GM12878 (cell line): ENCODE measurements at regions not wholly inside any gene's neighbourhood (a gene's known extent, or its start where the extent isn't known, plus 50 kb on each side); places are given as distances from the start of the nearest gene placed in this dataset.

Experiments
- ATAC-seq: fragments of 200-7000 bp; cut with Tn5 transposase; 3 replicates; pipeline ENCODE4 v1.9.1; 2020; ENCODE audit warnings: mild to moderate bottlenecking, moderate library complexity
- BruUV-seq: library from RNA; stranded (reverse); fragments of 400-500 nt; replicated peaks from 2 replicates; lab custom pipeline; 2021; lab: Mats Ljungman, UMichigan
- CTCF ChIA-PET: fragments of 300-600 bp; sonication (Branson Sonifier 250); formaldehyde crosslinking; extraction: SDS; loops from one replicate; lab custom pipeline; 2021; ENCODE audit warnings: inconsistent platforms; lab: Yijun Ruan, JAX
- POLR2A ChIA-PET: fragments of 350-600 bp; formaldehyde crosslinking; extraction: SDS; loops from one replicate; lab custom pipeline; 2021; ENCODE audit warnings: inconsistent platforms; lab: Charles Lee
- RAD21 ChIA-PET: fragments of 300-600 bp; sonication (Branson Sonifier 250); formaldehyde crosslinking; loops from one replicate; lab custom pipeline; 2023; ENCODE audit warnings: antibody characterized with exemption; ENCODE audit not compliant: unreplicated experiment; lab: Charles Lee
- SMC1A ChIA-PET: fragments of 300-600 bp; sonication (Branson Sonifier 250); formaldehyde crosslinking; loops from one replicate; lab custom pipeline; 2023; ENCODE audit not compliant: unreplicated experiment, uncharacterized antibody; lab: Charles Lee
- DNase-seq: peaks from one replicate; pipeline ENCODE4 v3.0.0-alpha.2; 2011; ENCODE audit warnings: low read depth, low spot score
- FAIRE-seq: peaks from 3 replicates; lab custom pipeline; 2011; peaks lifted over from hg19 to GRCh38; lab: Jason Lieb, UNC
- H2AFZ ChIP-seq: 2 replicates; pipeline ENCODE4 v1.6.0; 2011; ENCODE audit warnings: low read depth, low read length, control low read depth; ENCODE audit not compliant: control insufficient read depth
- H3K27ac ChIP-seq: 2 replicates; pipeline ENCODE4 v1.5.1; 2011; ENCODE audit warnings: control low read depth; ENCODE audit not compliant: control insufficient read depth, insufficient read depth
- H3K27me3 ChIP-seq, 2 experiments: replicated peaks in 1 of 2; 2 replicates each; pipeline versions ENCODE4 v1.6.0 to v1.6.1; 2011; ENCODE audit warnings: low read length in 1 of 2; ENCODE audit not compliant: control insufficient read depth in 2 of 2, insufficient read depth in 2 of 2
- H3K36me3 ChIP-seq, 2 experiments: 2 replicates each; pipeline ENCODE4 v1.5.1; 2011; ENCODE audit warnings: low read length in 1 of 2; ENCODE audit not compliant: control insufficient read depth in 2 of 2, insufficient read depth in 2 of 2
- H3K4me1 ChIP-seq: 2 replicates; pipeline ENCODE4 v1.6.1; 2011; ENCODE audit warnings: mild to moderate bottlenecking, low read length, moderate library complexity, mixed read lengths; ENCODE audit not compliant: control insufficient read depth, insufficient read depth
- H3K4me2 ChIP-seq: 2 replicates; pipeline ENCODE4 v1.6.0; 2011; ENCODE audit warnings: control low read depth; ENCODE audit not compliant: control insufficient read depth, insufficient read depth
- H3K4me3 ChIP-seq: fragments of 200-600 bp; sonication (generic); 2 replicates; pipeline ENCODE4 v1.5.1; 2016
- H3K79me2 ChIP-seq: 2 replicates; pipeline ENCODE4 v1.6.0; 2011; ENCODE audit warnings: low read length; ENCODE audit not compliant: control insufficient read depth, insufficient read depth
- H3K9ac ChIP-seq: 2 replicates; pipeline ENCODE4 v1.8.0; 2011; ENCODE audit warnings: low read length, control low read depth, mixed read lengths; ENCODE audit not compliant: control insufficient read depth, insufficient read depth
- H3K9me3 ChIP-seq: replicated peaks from 3 replicates; pipeline ENCODE4 v1.5.1; 2011; ENCODE audit warnings: mild to moderate bottlenecking, low read length; ENCODE audit not compliant: control insufficient read depth, insufficient read depth
- H4K20me1 ChIP-seq: 2 replicates; pipeline ENCODE4 v1.6.0; 2011; ENCODE audit not compliant: control insufficient read depth, insufficient read depth
- CTCF ChIP-seq, 3 experiments: IDR thresholded peaks in 2 of 3; conservative IDR thresholded peaks in 1 of 3; 2 replicates each; pipeline ENCODE4 v1.5.1; 2011; ENCODE audit warnings: low read depth in 3 of 3, low read length in 3 of 3, mild to moderate bottlenecking in 3 of 3, control low read depth in 2 of 3, moderate library complexity in 2 of 3, inconsistent platforms in 1 of 3, mixed read lengths in 1 of 3; ENCODE audit not compliant: control insufficient read depth in 2 of 3, insufficient read depth in 1 of 3; ENCODE audit errors: extremely low read depth in 1 of 3
- DPF2 ChIP-seq: fragments of 450-650 bp; IDR thresholded peaks from 2 replicates; pipeline ENCODE4 v1.6.1; 2017; ENCODE audit warnings: mild to moderate bottlenecking
- E2F8 ChIP-seq: fragments of 450-650 bp; IDR thresholded peaks from 2 replicates; pipeline ENCODE4 v1.6.1; 2018; ENCODE audit warnings: mild to moderate bottlenecking, low read depth, moderate library complexity; ENCODE audit not compliant: partially characterized antibody
- EED ChIP-seq: sonication (generic); IDR thresholded peaks from 2 replicates; pipeline ENCODE4 v1.6.1; 2016; ENCODE audit warnings: antibody characterized with exemption, low read depth
- FOS ChIP-seq: IDR thresholded peaks from 3 replicates; pipeline ENCODE4 v1.6.1; 2011; ENCODE audit warnings: borderline replicate concordance; ENCODE audit not compliant: insufficient read length; ENCODE audit errors: extremely low read depth
- IKZF2 ChIP-seq, 2 experiments: fragments of 450-650 bp; IDR thresholded peaks; 2 replicates each; pipeline ENCODE4 v1.6.1; 2017; ENCODE audit warnings: mild to moderate bottlenecking in 2 of 2, moderate library complexity in 2 of 2
- MYB ChIP-seq: fragments of 150-350 bp; IDR thresholded peaks from 2 replicates; pipeline ENCODE4 v1.6.1; 2014; ENCODE audit warnings: mild to moderate bottlenecking, low read depth, low read length, borderline replicate concordance
- NFIC ChIP-seq: IDR thresholded peaks from 2 replicates; pipeline ENCODE4 v1.6.1; 2012; ENCODE audit warnings: low read depth, mild to moderate bottlenecking, inconsistent platforms, low read length, moderate library complexity
- NFXL1 ChIP-seq: fragments of 450-650 bp; IDR thresholded peaks from 2 replicates; pipeline ENCODE4 v1.6.1; 2017; ENCODE audit warnings: antibody characterized with exemption, mild to moderate bottlenecking, borderline replicate concordance
- POLR2A ChIP-seq: IDR thresholded peaks from 2 replicates; pipeline ENCODE4 v1.6.1; 2011; ENCODE audit warnings: low read depth, mild to moderate bottlenecking, low read length
- RELA ChIP-seq: fragments of 450-650 bp; IDR thresholded peaks from 2 replicates; pipeline ENCODE4 v1.8.0; 2014; ENCODE audit warnings: borderline replicate concordance; ENCODE audit not compliant: partially characterized antibody
- SIX5 ChIP-seq: IDR thresholded peaks from 2 replicates; pipeline ENCODE4 v1.6.1; 2011; ENCODE audit warnings: mild to moderate bottlenecking, low read depth, low read length, moderate library complexity; ENCODE audit not compliant: severe bottlenecking
- SMC3 ChIP-seq: IDR thresholded peaks from 2 replicates; pipeline ENCODE4 v1.6.1; 2011; ENCODE audit warnings: low read length, improper control_type of control experiment, borderline replicate concordance
- SP1 ChIP-seq: IDR thresholded peaks from one replicate; pipeline ENCODE4 v1.6.1; 2011; ENCODE audit warnings: low read depth, low read length
- STAT3 ChIP-seq: IDR thresholded peaks from 2 replicates; pipeline ENCODE4 v1.6.1; 2011; ENCODE audit warnings: low read depth, low read length, improper control_type of control experiment
- ZBED1 ChIP-seq: IDR thresholded peaks from 2 replicates; pipeline ENCODE4 v1.6.1; 2016; ENCODE audit warnings: borderline replicate concordance
- ZNF274 ChIP-seq: IDR thresholded peaks from one replicate; pipeline ENCODE4 v1.8.0; 2011; ENCODE audit not compliant: insufficient read length, insufficient read depth
- ZNF592 ChIP-seq: fragments of 450-650 bp; IDR thresholded peaks from 2 replicates; pipeline ENCODE4 v1.6.1; 2017; ENCODE audit warnings: mild to moderate bottlenecking, moderate library complexity
- WGBS: methylation state at CpG from one replicate; pipeline ENCODE4 v1.1.6; 2016; ENCODE audit warnings: low lambda C conversion rate; ENCODE audit not compliant: insufficient replicate concordance, insufficient coverage; ENCODE audit errors: missing lambda C conversion rate; 5-methylcytosine and 5-hydroxymethylcytosine counted together
- in situ Hi-C: fragments of 300-500 bp; cut with MboI; formaldehyde crosslinking; loops from 9 replicates; pipeline ENCODE4 v1.14.3; 2018; ENCODE audit warnings: mixed read lengths
- intact Hi-C: fragments of 100-400 bp; cut with micrococcal nuclease; formaldehyde crosslinking; loops from one replicate; pipeline ENCODE4 v1.14.2; 2022; ENCODE audit not compliant: unreplicated experiment

DNA sequence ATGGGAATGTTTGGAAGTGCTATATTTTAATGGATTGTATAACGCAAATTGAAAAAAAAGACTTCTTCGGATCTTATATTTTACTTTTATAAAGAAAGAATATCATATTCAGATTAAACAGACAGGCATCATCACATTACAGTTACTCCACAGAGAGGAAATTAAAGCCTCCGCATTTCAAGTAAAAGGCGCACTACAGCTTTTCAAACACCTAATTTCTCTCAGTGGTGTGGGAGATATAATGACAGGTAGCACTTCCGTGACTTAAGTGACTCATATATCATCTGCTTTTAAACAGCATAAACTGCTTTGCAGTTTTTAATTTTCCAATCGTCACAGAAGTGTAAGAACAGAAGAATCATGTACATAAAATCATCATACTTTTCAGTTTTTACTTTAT is 751.4 kb downstream of the FSCB start:
- Histone ChIP-seq H3K79me2 (no peaks in the 10 kb centered on the region), H3K4me3 (no peak overlapping the region), H3K4me2 (no peak overlapping the region), H3K27ac (no peak overlapping the region), H3K27me3 (no peaks in the 10 kb centered on the region), H3K4me1 (no peaks in the 10 kb centered on the region), H2AFZ (no peak overlapping the region), H3K9ac (no peak overlapping the region), H3K36me3 (no peaks in the 10 kb centered on the region), H4K20me1 (no peaks in the 10 kb centered on the region), H3K9me3 (no peaks in the 10 kb centered on the region)
- in situ Hi-C loops: no loop called here
- ChIA-PET RAD21 (no interaction called here), POLR2A (no interaction called here), SMC1A (no interaction called here), CTCF (no interaction called here)
- TF ChIP-seq STAT3 (no peak), NFXL1 (no peak), SIX5 (no peak), SMC3 (no peak), RELA (no peak), POLR2A (no peak), FOS (no peak), ZBED1 (no peak), MYB (no peak), IKZF2 (IDR thresholded peaks at IDR 0.05) (no peak), NFIC (no peak), ZNF592 (no peak), EED (no peak), DPF2 (no peak), E2F8 (no peak), SP1 (no peak), CTCF (IDR thresholded peaks at IDR 0.05 in 2 of 3, conservative IDR thresholded peaks at IDR 0.05 in 1 of 3; ENCODE audit: control insufficient read depth in 2 of 3, extremely low read depth in 1 of 3, insufficient read depth in 1 of 3, low read depth in 3 of 3, low read length in 3 of 3) (no peak), ZNF274 (no peak)
- no peak for DNase-seq
- no TSS peak for BruUV-seq
- no peak for ATAC-seq
- FAIRE-seq: no peak
- intact Hi-C loops: no loop called here
- 43% methylated on average over 6 of the region's 6 CpGs for WGBS
